ENCODE measurements at regions not wholly inside any gene's neighbourhood (a gene's known extent, or its start where the extent isn't known, plus 50 kb on each side); places are given as distances from the start of the nearest gene placed in this dataset.

GRCh38 chr11:104404231-104405175, 240.6 kb upstream of the PDGFD start:
- DNase-seq: no peak

DNA sequence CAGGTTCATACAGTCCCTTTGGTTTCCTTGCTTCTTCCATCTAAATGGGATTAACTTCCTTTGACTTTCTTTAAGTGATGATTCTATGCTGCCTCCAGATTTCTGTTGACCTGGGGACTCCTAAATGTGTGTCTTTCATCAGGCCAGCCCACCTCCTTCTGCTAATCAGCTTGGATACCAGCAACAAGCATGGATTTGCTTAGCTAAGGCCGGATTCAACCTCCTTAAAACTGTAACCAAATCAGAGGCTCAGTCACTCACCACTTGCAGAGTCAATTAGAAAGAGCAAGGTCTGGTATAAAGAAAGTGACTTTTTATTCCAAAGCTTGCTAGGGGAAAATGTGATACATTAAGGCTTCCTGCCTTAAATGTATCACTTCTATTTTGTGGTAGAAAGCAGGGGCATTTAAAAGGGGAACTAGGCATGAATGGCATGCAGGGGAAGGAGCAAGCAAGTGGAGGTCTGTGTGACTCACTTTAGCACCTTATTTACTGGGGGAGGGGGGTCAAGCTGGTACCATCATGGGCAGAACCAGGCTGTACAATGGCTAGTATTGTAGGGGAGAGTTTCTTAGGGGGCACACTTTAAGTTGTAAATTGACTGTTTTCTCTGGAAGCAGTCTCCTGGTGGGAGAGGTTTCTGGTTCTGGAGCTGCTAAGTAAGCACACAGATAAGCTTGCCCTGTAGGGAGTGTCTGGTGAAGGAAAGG, 239.0 kb upstream of the PDGFD start:
- DNase-seq: no peak

DNA sequence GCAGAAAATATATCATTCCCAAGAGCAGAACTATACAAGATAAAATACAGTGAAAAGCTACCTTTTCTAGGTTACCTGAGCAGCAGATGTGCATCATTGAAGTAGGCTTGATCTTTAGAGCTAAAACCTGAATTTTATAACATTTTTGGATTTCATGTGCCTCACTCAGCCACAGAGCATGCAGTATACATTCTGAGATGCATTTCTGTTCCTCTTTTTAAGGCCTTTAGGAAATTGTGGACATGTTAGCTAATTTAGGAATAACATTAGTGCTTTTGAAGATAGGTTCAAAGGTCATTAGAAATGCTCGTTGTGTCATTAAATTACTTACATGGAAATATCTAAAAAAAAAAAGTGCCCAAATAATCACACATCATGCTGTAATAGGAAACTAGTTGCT, 230.6 kb upstream of the PDGFD start:
- no peak for DNase-seq

DNA sequence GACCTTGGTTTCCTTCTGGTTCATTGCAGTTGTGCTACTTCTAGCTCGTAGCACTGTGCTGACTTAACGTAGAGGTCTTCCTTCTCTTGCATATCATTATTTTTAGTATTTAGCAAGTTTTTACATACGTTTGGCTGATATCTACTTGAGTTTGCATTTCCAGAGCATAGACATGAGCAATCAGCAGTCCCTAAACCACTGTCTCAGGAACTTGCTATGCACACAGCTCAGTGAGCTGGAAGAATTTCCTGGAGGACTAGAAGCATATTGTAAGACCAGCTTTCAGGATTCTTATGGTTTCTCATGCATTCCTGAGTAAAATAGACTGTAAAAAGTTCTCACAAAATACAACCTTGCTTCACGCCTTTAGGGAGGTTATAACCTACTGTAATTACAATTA, 226.7 kb upstream of the PDGFD start:
- DNase-seq: no peak

DNA sequence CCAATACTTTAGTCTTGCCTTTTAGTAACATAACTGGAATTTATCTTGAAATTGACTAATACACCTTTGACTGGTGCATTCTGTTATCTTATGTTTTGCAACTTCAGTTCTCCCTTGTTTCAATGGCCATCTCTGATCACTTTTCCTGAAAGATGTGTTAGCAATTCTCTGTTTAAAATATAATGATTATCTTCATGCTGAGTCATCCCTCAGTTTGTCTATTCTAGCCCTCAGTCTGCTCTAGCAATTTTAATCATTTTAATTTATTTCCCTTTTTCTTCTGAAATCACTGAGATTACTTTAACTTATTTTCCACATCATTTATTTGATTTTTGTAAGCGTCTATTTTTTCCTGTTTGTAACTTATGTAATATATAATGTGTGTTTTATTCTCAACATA, 221.9 kb upstream of the PDGFD start:
- DNase-seq: no peak

DNA sequence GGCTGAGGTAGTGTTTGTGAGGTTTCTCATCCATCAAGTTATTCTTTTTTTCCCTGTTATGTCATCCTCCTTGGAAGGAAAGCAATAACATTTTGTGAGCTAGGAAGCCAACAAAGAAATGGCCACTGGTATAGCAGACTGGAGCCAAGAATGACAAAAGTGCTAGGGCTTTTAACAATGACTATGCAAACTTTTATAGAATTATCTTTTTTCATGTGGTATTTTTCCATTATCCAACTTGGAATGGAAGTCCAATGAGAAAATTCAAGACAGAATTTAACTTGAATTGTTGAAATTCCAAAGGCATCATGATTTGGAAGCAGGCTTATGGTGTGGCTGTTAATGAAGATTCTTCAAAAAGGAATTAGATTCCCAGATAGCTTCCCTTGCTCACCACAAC, 216.4 kb upstream of the PDGFD start:
- DNase-seq: no peak

DNA sequence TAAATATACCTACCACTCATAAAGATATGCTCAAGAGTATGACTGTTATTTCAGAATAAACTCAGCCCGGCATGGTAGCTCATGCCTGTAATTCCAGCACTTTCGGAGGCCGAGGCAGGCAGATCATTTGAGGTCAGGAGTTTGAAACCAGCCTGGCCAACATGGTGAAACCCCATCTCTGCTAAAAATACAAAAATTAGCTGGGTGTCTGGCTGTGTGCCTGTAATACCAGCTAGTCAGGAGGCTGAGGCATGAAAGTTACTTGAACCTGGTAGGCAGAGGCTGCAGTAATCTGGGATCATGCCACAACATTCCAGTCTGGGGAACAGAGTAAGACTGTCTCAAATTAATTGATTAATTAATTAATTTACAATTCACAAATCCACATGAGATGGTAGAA, 208.2 kb upstream of the PDGFD start:
- no peak for DNase-seq

GRCh38 chr11:104370478-104370877, 206.5 kb upstream of the PDGFD start:
- DNase-seq: no peak

- DNase-seq: no peak
These were observed 205.8 kb upstream of the PDGFD start for GRCh38 chr11:104369761-104370160.

- no peak for DNase-seq
These were observed 202.4 kb upstream of the PDGFD start for GRCh38 chr11:104366321-104366734.

GRCh38 chr11:104365676-104366075, 201.7 kb upstream of the PDGFD start:
- DNase-seq: no peak

- no peak for DNase-seq
These were observed 198.0 kb upstream of the PDGFD start for GRCh38 chr11:104361975-104362374.

GRCh38 chr11:104352036-104352435, 188.1 kb upstream of the PDGFD start:
- no peak for DNase-seq

DNA sequence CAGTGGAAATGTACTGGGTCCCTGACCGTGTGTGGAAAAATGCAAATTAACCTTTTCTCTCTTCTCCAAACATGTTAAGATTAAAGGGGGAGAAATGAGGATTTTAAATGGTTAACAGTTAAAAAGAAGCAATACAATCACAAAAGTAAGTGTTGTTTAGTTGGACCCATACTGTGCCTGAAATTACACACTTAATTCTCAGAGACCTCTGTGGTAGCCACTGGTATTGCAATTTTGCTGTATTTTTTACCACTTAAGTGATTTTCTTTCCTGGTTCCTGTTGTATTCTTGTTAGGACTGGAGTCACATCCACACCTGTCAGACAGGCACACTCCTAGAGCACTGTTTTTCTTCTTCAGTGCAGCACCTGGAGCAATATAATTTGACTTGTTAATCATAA, 179.6 kb upstream of the PDGFD start:
- no peak for DNase-seq

DNA sequence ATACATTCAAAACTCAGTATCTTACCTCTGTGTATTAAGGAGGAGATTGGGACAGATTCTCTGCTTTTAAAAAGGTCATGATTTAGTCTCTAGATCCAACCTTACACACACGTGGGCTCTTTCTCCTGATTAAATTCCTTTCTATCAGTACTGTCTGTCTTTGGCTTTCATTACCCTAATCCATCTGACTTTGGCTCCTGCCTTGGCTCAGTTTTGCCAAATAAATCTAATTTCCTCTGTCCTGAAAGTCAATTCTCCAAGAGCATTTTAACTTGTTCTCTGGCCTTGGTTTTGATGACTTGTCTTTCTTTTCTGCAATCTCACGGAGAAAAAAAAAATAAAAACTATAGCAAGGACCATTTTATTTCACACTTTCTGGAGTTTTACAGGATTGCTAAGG, 176.6 kb upstream of the PDGFD start:
- no peak for DNase-seq

GRCh38 chr11:104339380-104339831, 175.5 kb upstream of the PDGFD start:
- DNase-seq: no peak

DNA sequence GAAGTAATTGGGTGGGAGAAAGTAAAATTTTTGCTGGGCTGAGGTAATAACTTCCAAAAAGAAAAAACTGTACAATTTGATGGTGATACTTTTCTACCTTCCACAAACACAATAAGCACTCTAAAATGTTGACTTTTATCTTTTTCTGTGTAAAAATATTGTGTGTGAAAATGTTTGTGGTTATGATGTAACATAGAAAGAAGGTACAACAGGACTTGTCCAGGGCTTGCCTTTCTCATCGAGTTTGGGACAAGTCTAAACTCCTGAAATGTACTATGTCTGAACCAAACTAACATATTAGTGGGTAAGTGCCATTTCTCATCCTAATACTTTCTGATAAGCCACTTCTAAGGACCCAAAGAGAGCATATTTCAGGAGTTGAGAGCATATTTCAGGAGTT, 174.2 kb upstream of the PDGFD start:
- DNase-seq: no peak

- no peak for DNase-seq
These were observed 173.3 kb upstream of the PDGFD start for GRCh38 chr11:104337273-104337672.

DNA sequence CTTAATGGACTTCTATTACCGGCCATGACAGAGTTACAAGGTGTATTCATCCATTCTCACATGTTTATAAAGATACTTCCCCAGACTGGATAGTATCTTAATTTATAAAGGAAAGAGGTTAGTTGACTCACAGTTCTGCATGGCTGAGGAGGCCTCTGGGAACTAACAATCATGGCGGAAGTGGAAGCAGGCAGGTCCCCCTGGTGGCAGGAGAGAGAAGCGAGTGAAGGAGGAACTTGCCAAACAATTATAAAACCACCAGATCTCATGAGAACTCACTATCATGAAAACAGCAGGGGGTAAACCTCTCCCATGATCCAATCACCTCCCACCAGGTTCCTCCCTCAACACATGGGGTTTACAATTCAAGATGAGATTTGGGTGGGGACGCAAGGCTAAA, 170.0 kb upstream of the PDGFD start:
- DNase-seq: no peak

- DNase-seq: no peak
These were observed 168.2 kb upstream of the PDGFD start for GRCh38 chr11:104332110-104332509.

DNA sequence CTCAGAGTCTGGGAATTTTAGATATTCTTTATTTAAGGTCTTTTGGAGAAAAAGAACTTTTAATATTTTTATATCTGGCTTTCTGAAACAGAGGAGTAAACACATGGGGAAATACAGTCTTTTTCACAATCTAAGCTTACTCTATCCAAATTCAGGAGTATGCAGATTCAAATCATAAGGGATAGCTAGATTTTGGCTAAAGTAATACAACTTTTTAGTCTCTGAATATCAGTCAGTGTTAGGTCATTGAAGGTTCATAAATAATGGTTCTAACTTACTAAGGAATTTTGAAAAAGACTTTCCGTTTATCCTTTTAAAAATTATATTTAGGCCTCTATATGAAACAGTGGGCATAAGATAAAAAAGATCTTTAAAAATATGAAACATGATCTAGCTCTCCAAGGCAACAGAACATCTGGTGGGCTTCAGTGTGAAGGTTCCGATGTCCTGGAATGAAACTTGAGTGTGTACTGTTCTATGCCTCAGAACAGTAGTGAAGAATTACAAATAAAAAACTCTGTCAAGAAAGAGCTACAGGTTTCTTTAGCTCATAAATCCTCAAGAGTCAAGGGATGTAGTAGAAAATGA, 165.2 kb upstream of the PDGFD start:
- DNase-seq: no peak

GRCh38 chr11:104328512-104328907, 164.6 kb upstream of the PDGFD start:
- no peak for DNase-seq

GRCh38 chr11:104327861-104328511, 164.0 kb upstream of the PDGFD start:
- no peak for DNase-seq

All from 8988T (cell line).